ENCODE measurements at regions not wholly inside any gene's neighbourhood (a gene's known extent, or its start where the extent isn't known, plus 50 kb on each side); places are given as distances from the start of the nearest gene placed in this dataset.
"Not testable (repeated sequence)": the region's sequence is repeated elsewhere in the genome, so short reads cannot be mapped to it uniquely, and the experiment has no call there.

- H3K36me3 ChIP-seq (ENCODE audit: insufficient read depth) = no peaks in the 10 kb centered on the region
- no peaks in the 10 kb centered on the region for H3K9me3 Mint-ChIP-seq
- no peaks in the 10 kb centered on the region for H3K4me1 Mint-ChIP-seq
- ATAC-seq (no peak), DNase-seq (ENCODE audit: low spot score) (no peak)
- no peak overlapping the region for H3K4me3 ChIP-seq
- no peaks in the 10 kb centered on the region for H3K27me3 ChIP-seq (ENCODE audit: insufficient read depth)
- H4K20me1 ChIP-seq (replicated peaks; ENCODE audit: insufficient read depth) = no peaks in the 10 kb centered on the region
- H3K4me1 ChIP-seq (ENCODE audit: insufficient read depth) = no peaks in the 10 kb centered on the region
- no peaks in the 10 kb centered on the region for H3K27me3 Mint-ChIP-seq (ENCODE audit: insufficient read depth, low read depth, poor library complexity)
- no peak overlapping the region for H3K4me2 ChIP-seq
- no peaks in the 10 kb centered on the region for H3F3A ChIP-seq (replicated peaks; ENCODE audit: low read depth)
- no peaks in the 10 kb centered on the region for H3K36me3 Mint-ChIP-seq (ENCODE audit: low read depth)
- no peak overlapping the region for H2AFZ ChIP-seq
- H3K27ac ChIP-seq (ENCODE audit: low read depth) = no peak overlapping the region
- TF ChIP-seq EZH2phosphoT487 (IDR thresholded peaks at IDR 0.05; ENCODE audit: unreplicated experiment) (no peak), CREB1 (CRISPR knock-in tag; IDR thresholded peaks at IDR 0.05; ENCODE audit: low read depth) (no peak), ETS1 (IDR thresholded peaks at IDR 0.05) (no peak), JUNB (IDR thresholded peaks at IDR 0.05; ENCODE audit: unreplicated experiment) (no peak), ZNF462 (CRISPR knock-in tag; IDR thresholded peaks at IDR 0.05) (no peak)
- TF ChIP-seq, protein P1, sequence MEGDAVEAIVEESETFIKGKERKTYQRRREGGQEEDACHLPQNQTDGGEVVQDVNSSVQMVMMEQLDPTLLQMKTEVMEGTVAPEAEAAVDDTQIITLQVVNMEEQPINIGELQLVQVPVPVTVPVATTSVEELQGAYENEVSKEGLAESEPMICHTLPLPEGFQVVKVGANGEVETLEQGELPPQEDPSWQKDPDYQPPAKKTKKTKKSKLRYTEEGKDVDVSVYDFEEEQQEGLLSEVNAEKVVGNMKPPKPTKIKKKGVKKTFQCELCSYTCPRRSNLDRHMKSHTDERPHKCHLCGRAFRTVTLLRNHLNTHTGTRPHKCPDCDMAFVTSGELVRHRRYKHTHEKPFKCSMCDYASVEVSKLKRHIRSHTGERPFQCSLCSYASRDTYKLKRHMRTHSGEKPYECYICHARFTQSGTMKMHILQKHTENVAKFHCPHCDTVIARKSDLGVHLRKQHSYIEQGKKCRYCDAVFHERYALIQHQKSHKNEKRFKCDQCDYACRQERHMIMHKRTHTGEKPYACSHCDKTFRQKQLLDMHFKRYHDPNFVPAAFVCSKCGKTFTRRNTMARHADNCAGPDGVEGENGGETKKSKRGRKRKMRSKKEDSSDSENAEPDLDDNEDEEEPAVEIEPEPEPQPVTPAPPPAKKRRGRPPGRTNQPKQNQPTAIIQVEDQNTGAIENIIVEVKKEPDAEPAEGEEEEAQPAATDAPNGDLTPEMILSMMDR (conservative IDR thresholded peaks at IDR 0.05; ENCODE audit: low read depth in 2 of 2) = no peak
- no peak overlapping the region for H3K4me3 Mint-ChIP-seq
- H3K9me2 ChIP-seq (ENCODE audit: insufficient read depth) = peaks cover 3% of the 10 kb centered on the region
- H3K79me2 ChIP-seq (replicated peaks; ENCODE audit: insufficient read depth) = no peaks in the 10 kb centered on the region
- H3K27ac Mint-ChIP-seq = no peak overlapping the region
These were observed 317.1 kb downstream of the ZIC4 start for GRCh38 chr3:147089286-147089685.

DNA sequence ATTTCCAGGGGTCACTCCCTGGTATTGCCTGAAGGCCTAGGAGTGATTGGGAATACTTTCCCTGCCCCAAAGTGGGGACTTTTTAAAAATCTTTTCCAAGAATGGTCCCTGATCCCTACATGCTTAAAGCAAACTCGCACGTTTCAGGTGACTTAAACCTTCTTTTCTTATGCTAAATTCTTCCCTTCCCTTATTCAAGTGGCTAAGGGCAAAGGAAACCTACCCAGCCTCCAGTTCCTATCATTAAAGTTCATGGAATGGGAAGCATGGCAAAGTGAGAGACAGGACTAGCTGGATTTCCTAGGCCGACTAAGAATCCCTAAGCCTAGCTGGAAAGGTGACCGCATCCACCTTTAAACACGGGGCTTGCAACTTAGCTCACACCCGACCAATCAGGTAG is 346.8 kb downstream of the ZIC4 start:
- H3K36me3 ChIP-seq (ENCODE audit: insufficient read depth); H4K20me1 ChIP-seq (replicated peaks; ENCODE audit: insufficient read depth); H3K4me3 Mint-ChIP-seq; H3K27me3 ChIP-seq (ENCODE audit: insufficient read depth); H3K4me3 ChIP-seq; H3K27me3 Mint-ChIP-seq (ENCODE audit: insufficient read depth, low read depth, poor library complexity); H3K9me2 ChIP-seq (ENCODE audit: insufficient read depth); H3F3A ChIP-seq (replicated peaks; ENCODE audit: low read depth); H3K79me2 ChIP-seq (replicated peaks; ENCODE audit: insufficient read depth); H3K4me1 ChIP-seq (ENCODE audit: insufficient read depth): not testable (repeated sequence)
- 0 out of 2 replicates have a peak overlapping the region, but pooled peaks have one; percentile 19 for H3K4me2 ChIP-seq
- ATAC-seq (peak; percentile 57), DNase-seq (ENCODE audit: low spot score) (peak; percentile 45)
- H3K9me3 Mint-ChIP-seq = peaks cover 22% of the 10 kb centered on the region; the same call in 2 of the 3 replicates
- peak overlapping the region; percentile 86 for H2AFZ ChIP-seq
- peak overlapping the region; percentile 32; the same call in 1 of the 2 replicates for H3K27ac ChIP-seq (ENCODE audit: low read depth)
- peak overlapping the region; percentile 43; the same call in 1 of the 2 replicates for H3K27ac Mint-ChIP-seq
- H3K4me1 Mint-ChIP-seq = peaks cover 29% of the 10 kb centered on the region
- peaks cover 22% of the 10 kb centered on the region; the same call in 2 of the 3 replicates for H3K36me3 Mint-ChIP-seq (ENCODE audit: low read depth)
